Hepatocyte (in vitro differentiated cells): ENCODE measurements at regions not wholly inside any gene's neighbourhood (a gene's known extent, or its start where the extent isn't known, plus 50 kb on each side); places are given as distances from the start of the nearest gene placed in this dataset.

Experiments
- DNase-seq: peaks from one replicate; pipeline ENCODE4 v3.0.0-alpha.2; 2016; ENCODE audit warnings: low spot score
- H2AFZ ChIP-seq: fragments of 200-600 bp; sonication (generic); 2 replicates; pipeline ENCODE4 v1.6.0; 2016; ENCODE audit warnings: antibody characterized with exemption, mild to moderate bottlenecking
- H3K27ac ChIP-seq: fragments of 200-600 bp; sonication (generic); 2 replicates; pipeline ENCODE4 v1.5.1; 2016; ENCODE audit warnings: mild to moderate bottlenecking
- H3K27me3 ChIP-seq: fragments of 200-600 bp; sonication (generic); 2 replicates; pipeline ENCODE4 v1.6.1; 2016
- H3K36me3 ChIP-seq: fragments of 200-600 bp; sonication (generic); replicated peaks from 2 replicates; pipeline ENCODE4 v1.5.1; 2016; ENCODE audit warnings: low read depth; ENCODE audit not compliant: insufficient read depth
- H3K4me1 ChIP-seq: fragments of 200-600 bp; sonication (generic); 2 replicates; pipeline ENCODE4 v1.5.1; 2016; ENCODE audit warnings: mild to moderate bottlenecking, moderate library complexity; ENCODE audit not compliant: insufficient read depth
- H3K4me2 ChIP-seq: fragments of 200-600 bp; sonication (generic); 2 replicates; pipeline ENCODE4 v1.6.0; 2016
- H3K4me3 ChIP-seq: fragments of 200-600 bp; sonication (generic); 2 replicates; pipeline ENCODE4 v1.5.1; 2016; ENCODE audit warnings: mild to moderate bottlenecking
- H3K79me2 ChIP-seq: fragments of 200-600 bp; sonication (generic); 2 replicates; pipeline ENCODE4 v1.6.0; 2017; ENCODE audit warnings: mild to moderate bottlenecking
- H3K9me2 ChIP-seq: fragments of 200-600 bp; sonication (generic); replicated peaks from 2 replicates; pipeline ENCODE4 v1.6.0; 2017; ENCODE audit warnings: mild to moderate bottlenecking; ENCODE audit not compliant: insufficient read depth
- H3K9me3 ChIP-seq: fragments of 200-600 bp; sonication (generic); 2 replicates; pipeline ENCODE4 v1.5.1; 2016; ENCODE audit warnings: low read depth, mild to moderate bottlenecking
- H4K20me1 ChIP-seq: fragments of 200-600 bp; sonication (generic); 2 replicates; pipeline ENCODE4 v1.6.0; 2016; ENCODE audit warnings: mild to moderate bottlenecking; ENCODE audit not compliant: insufficient read depth, poor library complexity, severe bottlenecking
- CTCF ChIP-seq: fragments of 200-600 bp; sonication (generic); IDR thresholded peaks from 2 replicates; pipeline ENCODE4 v1.5.1; 2016; ENCODE audit warnings: antibody characterized with exemption, mild to moderate bottlenecking; ENCODE audit not compliant: poor library complexity
- EZH2 ChIP-seq: fragments of 200-600 bp; sonication (generic); IDR thresholded peaks from 2 replicates; pipeline ENCODE4 v1.6.1; 2016; ENCODE audit warnings: antibody characterized with exemption, mild to moderate bottlenecking, borderline replicate concordance
- EZH2phosphoT487 ChIP-seq: fragments of 200-600 bp; sonication (generic); IDR thresholded peaks from one replicate; pipeline ENCODE4 v1.6.1; 2018; ENCODE audit warnings: antibody characterized with exemption, mild to moderate bottlenecking, low read depth, moderate library complexity; ENCODE audit not compliant: unreplicated experiment, severe bottlenecking
- WGBS: methylation state at CpG from one replicate; pipeline ENCODE4 v1.1.6; 2016; ENCODE audit warnings: low lambda C conversion rate; ENCODE audit errors: missing lambda C conversion rate; 5-methylcytosine and 5-hydroxymethylcytosine counted together

- Histone ChIP-seq H3K9me3 (no peaks in the 10 kb centered on the region), H2AFZ (no peak overlapping the region), H4K20me1 (no peaks in the 10 kb centered on the region), H3K36me3 (no peaks in the 10 kb centered on the region), H3K27me3 (no peaks in the 10 kb centered on the region), H3K27ac (no peak overlapping the region), H3K4me1 (no peaks in the 10 kb centered on the region), H3K9me2 (no peaks in the 10 kb centered on the region), H3K4me3 (no peak overlapping the region), H3K79me2 (no peaks in the 10 kb centered on the region), H3K4me2 (no peak overlapping the region)
- TF ChIP-seq EZH2phosphoT487: no peak
- no peak for TF ChIP-seq CTCF
- 90% methylated on average over 2 of the region's 2 CpGs for WGBS
- no peak for DNase-seq
These were observed 840.1 kb upstream of the ID2 start for GRCh38 chr2:7841751-7842150.

GRCh38 chr2:7844414-7844965 is 837.4 kb upstream of the ID2 start:
- H2AFZ ChIP-seq: no peak overlapping the region

GRCh38 chr2:7845332-7845731 is 836.5 kb upstream of the ID2 start:
- 53% methylated on average over 2 of the region's 2 CpGs for WGBS
- H3K4me2 ChIP-seq: no peak overlapping the region
- no peaks in the 10 kb centered on the region for H3K27me3 ChIP-seq
- no peaks in the 10 kb centered on the region for H3K36me3 ChIP-seq
- peaks cover 9% of the 10 kb centered on the region for H3K4me1 ChIP-seq
- H3K79me2 ChIP-seq: no peaks in the 10 kb centered on the region
- TF ChIP-seq CTCF (no peak), EZH2phosphoT487 (no peak), EZH2 (no peak)
- no peak for DNase-seq
- no peak overlapping the region for H2AFZ ChIP-seq
- H3K4me3 ChIP-seq: no peak overlapping the region
- H3K9me3 ChIP-seq: no peaks in the 10 kb centered on the region
- H3K9me2 ChIP-seq: no peaks in the 10 kb centered on the region
- no peaks in the 10 kb centered on the region for H4K20me1 ChIP-seq
- no peak overlapping the region for H3K27ac ChIP-seq

More at GRCh38 chr2:7844414-7844965, 837.4 kb upstream of the ID2 start:
- H3K27me3 ChIP-seq: no peaks in the 10 kb centered on the region
- H3K9me2 ChIP-seq: no peaks in the 10 kb centered on the region
- no peaks in the 10 kb centered on the region for H3K79me2 ChIP-seq
- no peak overlapping the region for H3K4me3 ChIP-seq
- peaks cover 9% of the 10 kb centered on the region for H3K4me1 ChIP-seq
- no peaks in the 10 kb centered on the region for H3K36me3 ChIP-seq
- no peak overlapping the region for H3K4me2 ChIP-seq
- H4K20me1 ChIP-seq: no peaks in the 10 kb centered on the region
- 82% methylated on average over 9 of the region's 9 CpGs for WGBS
- no peaks in the 10 kb centered on the region for H3K9me3 ChIP-seq
- H3K27ac ChIP-seq: no peak overlapping the region
- TF ChIP-seq EZH2phosphoT487 (no peak), EZH2 (no peak), CTCF (no peak)
- DNase-seq: no peak

- H4K20me1 ChIP-seq: no peaks in the 10 kb centered on the region
- no peak overlapping the region for H3K27ac ChIP-seq
- 96% methylated on average over 5 of the region's 5 CpGs for WGBS
- no peaks in the 10 kb centered on the region for H3K9me2 ChIP-seq
- TF ChIP-seq EZH2phosphoT487: no peak
- TF ChIP-seq EZH2: no peak
- TF ChIP-seq CTCF: no peak
- H3K79me2 ChIP-seq: no peaks in the 10 kb centered on the region
- no peak overlapping the region for H3K4me2 ChIP-seq
- no peaks in the 10 kb centered on the region for H3K36me3 ChIP-seq
- H3K4me3 ChIP-seq: no peak overlapping the region
- H2AFZ ChIP-seq: no peak overlapping the region
- no peak for DNase-seq
- peaks cover 9% of the 10 kb centered on the region for H3K4me1 ChIP-seq
- no peaks in the 10 kb centered on the region for H3K27me3 ChIP-seq
- no peaks in the 10 kb centered on the region for H3K9me3 ChIP-seq
These were observed 835.2 kb upstream of the ID2 start for GRCh38 chr2:7846607-7847006.
